B cell (primary cell): ENCODE measurements at regions not wholly inside any gene's neighbourhood (a gene's known extent, or its start where the extent isn't known, plus 50 kb on each side); places are given as distances from the start of the nearest gene placed in this dataset.

Experiments
- EZH2 ChIP-seq: IDR thresholded peaks from 2 replicates; pipeline ENCODE4 v1.6.1; 2012; ENCODE audit warnings: borderline replicate concordance, low read depth, mild to moderate bottlenecking, moderate library complexity, low read length; ENCODE audit not compliant: insufficient read depth, poor library complexity, severe bottlenecking
- TF ChIP-seq, protein P1 (sequence below): fragments of 200-600 bp; IDR thresholded peaks from one replicate; pipeline ENCODE4 v1.8.0; 2022; ENCODE audit warnings: antibody characterized with exemption, mild to moderate bottlenecking

GRCh38 chr20:11687546-11688292, 230.0 kb upstream of the BTBD3 start:
- TF ChIP-seq EZH2, result no peak
- TF ChIP-seq, protein P1, sequence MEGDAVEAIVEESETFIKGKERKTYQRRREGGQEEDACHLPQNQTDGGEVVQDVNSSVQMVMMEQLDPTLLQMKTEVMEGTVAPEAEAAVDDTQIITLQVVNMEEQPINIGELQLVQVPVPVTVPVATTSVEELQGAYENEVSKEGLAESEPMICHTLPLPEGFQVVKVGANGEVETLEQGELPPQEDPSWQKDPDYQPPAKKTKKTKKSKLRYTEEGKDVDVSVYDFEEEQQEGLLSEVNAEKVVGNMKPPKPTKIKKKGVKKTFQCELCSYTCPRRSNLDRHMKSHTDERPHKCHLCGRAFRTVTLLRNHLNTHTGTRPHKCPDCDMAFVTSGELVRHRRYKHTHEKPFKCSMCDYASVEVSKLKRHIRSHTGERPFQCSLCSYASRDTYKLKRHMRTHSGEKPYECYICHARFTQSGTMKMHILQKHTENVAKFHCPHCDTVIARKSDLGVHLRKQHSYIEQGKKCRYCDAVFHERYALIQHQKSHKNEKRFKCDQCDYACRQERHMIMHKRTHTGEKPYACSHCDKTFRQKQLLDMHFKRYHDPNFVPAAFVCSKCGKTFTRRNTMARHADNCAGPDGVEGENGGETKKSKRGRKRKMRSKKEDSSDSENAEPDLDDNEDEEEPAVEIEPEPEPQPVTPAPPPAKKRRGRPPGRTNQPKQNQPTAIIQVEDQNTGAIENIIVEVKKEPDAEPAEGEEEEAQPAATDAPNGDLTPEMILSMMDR, result no peak
